ENCODE measurements at regions not wholly inside any gene's neighbourhood (a gene's known extent, or its start where the extent isn't known, plus 50 kb on each side); places are given as distances from the start of the nearest gene placed in this dataset.
"Not testable (repeated sequence)": the region's sequence is repeated elsewhere in the genome, so short reads cannot be mapped to it uniquely, and the experiment has no call there.

DNA sequence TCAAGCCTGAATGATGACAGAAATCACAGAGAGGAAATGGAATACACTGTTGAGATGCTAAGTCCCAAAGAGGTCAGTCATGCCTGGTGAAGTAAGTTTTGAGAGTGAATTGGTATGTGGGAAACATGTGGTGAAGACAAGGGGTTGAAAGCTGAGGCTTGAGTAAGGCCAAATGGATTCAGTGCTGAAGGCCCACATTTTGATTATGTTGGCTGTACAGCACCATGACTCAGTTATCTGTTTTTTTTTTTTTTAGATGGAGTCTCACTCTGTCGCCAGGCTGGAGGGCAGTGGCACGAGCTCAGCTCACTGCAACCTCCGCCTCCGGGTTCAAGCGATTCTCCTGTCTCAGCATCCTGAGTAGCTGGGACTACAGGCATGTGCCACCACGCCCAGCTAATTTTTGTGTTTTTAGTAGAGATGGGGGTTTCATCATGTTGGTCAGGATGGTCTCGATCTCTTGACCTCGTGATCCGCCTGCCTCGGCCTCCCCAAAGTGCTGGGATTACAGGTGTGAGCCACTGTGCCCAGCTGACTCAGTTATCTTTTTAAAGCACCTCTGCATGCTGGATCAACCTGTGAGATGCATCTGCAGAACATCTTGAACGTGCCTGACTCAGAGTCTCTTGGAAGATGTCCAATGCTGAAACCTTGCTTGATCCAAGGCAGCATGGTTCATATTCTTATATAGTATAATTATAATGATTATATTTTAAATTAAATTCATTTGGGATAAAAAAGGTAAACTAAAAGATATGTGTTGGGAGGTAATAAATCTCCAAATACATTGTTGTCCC lies 829.8 kb downstream of the TNS3 start:
- H3K27me3 Mint-ChIP-seq (ENCODE audit: low read depth); ATAC-seq; H3K27ac Mint-ChIP-seq; H3K9me3 Mint-ChIP-seq; DNase-seq (ENCODE audit: low spot score); POLR2A ChIA-PET; H3K4me1 Mint-ChIP-seq; H3K36me3 Mint-ChIP-seq; H3K4me3 Mint-ChIP-seq; CTCF ChIA-PET: not testable (repeated sequence)

DNA sequence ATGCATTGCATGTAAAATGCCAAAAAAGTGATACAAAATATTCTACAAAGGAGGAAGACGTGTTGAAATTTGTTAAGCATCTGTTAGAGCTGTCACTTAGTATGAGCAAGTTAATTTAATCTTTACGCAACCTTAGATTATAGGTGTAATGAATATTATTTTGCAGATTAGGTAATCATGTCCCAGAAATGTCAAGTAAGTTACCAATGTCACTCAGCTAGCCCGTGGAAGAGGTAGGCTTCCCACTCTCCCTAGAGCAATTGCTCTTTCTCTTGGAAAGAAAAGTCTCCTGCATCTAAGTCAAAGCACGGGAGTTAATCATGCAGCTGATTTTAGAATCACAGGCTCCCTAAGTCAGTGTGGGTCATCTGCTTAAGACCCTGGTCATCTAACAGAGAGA lies 830.4 kb upstream of the IGFBP3 start:
- H3K4me3 Mint-ChIP-seq: no peak overlapping the region
- no peak overlapping the region for H3K27ac Mint-ChIP-seq

DNA sequence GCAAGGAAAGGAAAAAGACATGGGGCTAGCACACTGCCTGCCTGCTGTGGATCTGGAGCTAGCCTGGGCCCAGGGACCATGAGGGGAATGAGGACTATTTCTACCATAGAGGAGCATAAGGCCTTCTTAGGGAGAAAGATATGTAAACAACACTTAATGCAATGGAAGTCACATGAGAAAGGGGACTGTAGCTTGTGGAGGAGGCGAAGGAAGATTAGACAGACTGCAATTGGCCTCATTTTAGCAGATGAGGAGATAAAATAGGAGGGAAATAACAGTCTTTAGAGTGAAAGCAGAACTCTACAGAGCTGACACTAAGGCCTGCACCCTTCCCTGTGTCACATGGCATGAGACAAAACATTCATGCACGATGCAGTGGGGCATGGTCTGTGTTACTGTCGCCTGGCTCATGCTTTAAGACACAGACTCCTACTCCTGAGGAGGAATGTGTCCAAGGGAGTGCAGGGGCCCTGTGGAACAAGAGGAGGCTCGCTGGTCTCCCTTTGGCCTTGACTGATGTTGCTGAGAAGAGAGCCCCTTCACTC lies 829.3 kb upstream of the IGFBP3 start:
- Mint-ChIP-seq H3K27me3 (ENCODE audit: low read depth) (no peaks in the 10 kb centered on the region; the same call in 1 of the 2 replicates), H3K4me3 (no peak overlapping the region), H3K4me1 (0 out of 2 replicates have a peak, but pooled peaks cover 2% of the 10 kb centered on the region), H3K36me3 (no peaks in the 10 kb centered on the region), H3K27ac (no peak overlapping the region), H3K9me3 (no peaks in the 10 kb centered on the region)
- ChIA-PET POLR2A (no interaction called here), CTCF (no interaction called here)
- ATAC-seq (no peak), DNase-seq (ENCODE audit: low spot score) (no peak)
- TF ChIP-seq GRHL2 (CRISPR knock-in tag; IDR thresholded peaks at IDR 0.05; ENCODE audit: insufficient replicate concordance, severe bottlenecking) (no peak), SP1 (CRISPR knock-in tag; conservative IDR thresholded peaks at IDR 0.05) (no peak), TEAD1 (CRISPR knock-in tag; IDR thresholded peaks at IDR 0.05) (no peak), ELF4 (CRISPR knock-in tag; IDR thresholded peaks at IDR 0.05; ENCODE audit: low read depth) (no peak), TCF7 (CRISPR knock-in tag; IDR thresholded peaks at IDR 0.05; ENCODE audit: low read depth) (no peak), ZNF416 (CRISPR knock-in tag; IDR thresholded peaks at IDR 0.05) (no peak), FOXP1 (CRISPR knock-in tag; IDR thresholded peaks at IDR 0.05; ENCODE audit: borderline replicate concordance) (no peak), NR2C2 (CRISPR knock-in tag; IDR thresholded peaks at IDR 0.05) (no peak), OVOL2 (CRISPR knock-in tag; IDR thresholded peaks at IDR 0.05; ENCODE audit: borderline replicate concordance) (no peak)
- TF ChIP-seq, protein P1, sequence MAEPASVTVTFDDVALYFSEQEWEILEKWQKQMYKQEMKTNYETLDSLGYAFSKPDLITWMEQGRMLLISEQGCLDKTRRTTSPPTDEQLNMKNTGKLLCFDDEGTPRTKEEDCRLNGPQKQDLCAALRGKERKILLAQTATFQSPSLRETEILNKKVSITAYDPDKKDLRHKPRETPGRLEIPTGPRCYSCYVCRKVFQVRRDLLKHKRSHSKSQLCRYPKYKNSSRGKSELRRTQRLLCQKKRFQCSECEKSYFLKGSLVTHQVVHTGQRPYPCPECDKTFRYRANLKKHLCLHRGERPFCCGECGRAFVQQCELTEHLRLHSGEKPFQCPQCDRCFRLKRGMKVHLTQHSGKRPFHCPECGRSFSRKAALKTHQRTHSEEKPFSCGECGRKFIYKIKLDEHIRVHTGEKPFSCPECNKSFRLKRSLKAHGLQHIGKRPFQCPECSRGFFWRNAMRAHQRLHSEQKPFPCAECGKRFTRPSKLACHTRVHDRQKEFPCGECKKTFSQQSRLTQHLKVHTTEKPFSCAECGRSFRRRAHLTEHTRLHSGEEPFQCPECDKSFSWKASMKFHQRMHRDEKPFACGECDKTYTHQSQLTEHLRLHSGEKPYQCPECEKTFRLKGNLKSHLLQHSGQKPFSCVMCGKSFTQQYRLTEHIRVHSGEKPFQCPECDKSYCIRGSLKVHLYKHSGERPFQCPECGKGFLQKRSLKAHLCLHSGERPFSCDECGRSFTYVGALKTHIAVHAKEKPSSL (CRISPR knock-in tag; conservative IDR thresholded peaks at IDR 0.05): no peak
- TF ChIP-seq, protein P2, sequence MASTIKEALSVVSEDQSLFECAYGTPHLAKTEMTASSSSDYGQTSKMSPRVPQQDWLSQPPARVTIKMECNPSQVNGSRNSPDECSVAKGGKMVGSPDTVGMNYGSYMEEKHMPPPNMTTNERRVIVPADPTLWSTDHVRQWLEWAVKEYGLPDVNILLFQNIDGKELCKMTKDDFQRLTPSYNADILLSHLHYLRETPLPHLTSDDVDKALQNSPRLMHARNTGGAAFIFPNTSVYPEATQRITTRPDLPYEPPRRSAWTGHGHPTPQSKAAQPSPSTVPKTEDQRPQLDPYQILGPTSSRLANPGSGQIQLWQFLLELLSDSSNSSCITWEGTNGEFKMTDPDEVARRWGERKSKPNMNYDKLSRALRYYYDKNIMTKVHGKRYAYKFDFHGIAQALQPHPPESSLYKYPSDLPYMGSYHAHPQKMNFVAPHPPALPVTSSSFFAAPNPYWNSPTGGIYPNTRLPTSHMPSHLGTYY (CRISPR knock-in tag; IDR thresholded peaks at IDR 0.05): no peak
- TF ChIP-seq, protein P3, sequence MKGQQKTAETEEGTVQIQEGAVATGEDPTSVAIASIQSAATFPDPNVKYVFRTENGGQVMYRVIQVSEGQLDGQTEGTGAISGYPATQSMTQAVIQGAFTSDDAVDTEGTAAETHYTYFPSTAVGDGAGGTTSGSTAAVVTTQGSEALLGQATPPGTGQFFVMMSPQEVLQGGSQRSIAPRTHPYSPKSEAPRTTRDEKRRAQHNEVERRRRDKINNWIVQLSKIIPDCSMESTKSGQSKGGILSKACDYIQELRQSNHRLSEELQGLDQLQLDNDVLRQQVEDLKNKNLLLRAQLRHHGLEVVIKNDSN (CRISPR knock-in tag; IDR thresholded peaks at IDR 0.05): no peak

More for the DNA sequence above, 830.4 kb upstream of the IGFBP3 start:
- ATAC-seq: no peak
- Mint-ChIP-seq H3K4me1 (0 out of 2 replicates have a peak, but pooled peaks cover 2% of the 10 kb centered on the region), H3K36me3 (no peaks in the 10 kb centered on the region), H3K9me3 (0 out of 2 replicates have a peak, but pooled peaks cover 2% of the 10 kb centered on the region), H3K27me3 (ENCODE audit: low read depth) (no peaks in the 10 kb centered on the region)
- ChIA-PET POLR2A (no interaction called here), CTCF (no interaction called here)
- TF ChIP-seq IRF2 (CRISPR knock-in tag; IDR thresholded peaks at IDR 0.05; ENCODE audit: borderline replicate concordance, low read depth) (no peak), ESRRA (CRISPR knock-in tag; IDR thresholded peaks at IDR 0.05; ENCODE audit: borderline replicate concordance) (no peak), PRRX2 (CRISPR knock-in tag; IDR thresholded peaks at IDR 0.05) (no peak)
- DNase-seq (ENCODE audit: low spot score): no peak
